BLaER1 (cell line): ENCODE measurements at regions not wholly inside any gene's neighbourhood (a gene's known extent, or its start where the extent isn't known, plus 50 kb on each side); places are given as distances from the start of the nearest gene placed in this dataset.
A peak's percentile ranks its signal among the peaks of the same experiment; 100 is the strongest.
"Not testable (repeated sequence)": the region's sequence is repeated elsewhere in the genome, so short reads cannot be mapped to it uniquely, and the experiment has no call there.

Experiments used
- H3K27ac ChIP-seq: shearing (Covaris generic); formaldehyde crosslinking; 2 replicates; pipeline ENCODE4 v1.8.1; 2022
- H3K27me3 ChIP-seq: shearing (Covaris generic); formaldehyde crosslinking; 2 replicates; pipeline ENCODE4 v1.8.1; 2022
- H3K36me3 ChIP-seq: shearing (Covaris generic); formaldehyde crosslinking; 2 replicates; pipeline ENCODE4 v1.8.1; 2022
- H3K4me1 ChIP-seq: shearing (Covaris generic); formaldehyde crosslinking; 2 replicates; pipeline ENCODE4 v1.8.1; 2022
- H3K4me2 ChIP-seq: shearing (Covaris generic); formaldehyde crosslinking; 2 replicates; pipeline ENCODE4 v1.8.1; 2022
- H3K4me3 ChIP-seq: shearing (Covaris generic); formaldehyde crosslinking; 2 replicates; pipeline ENCODE4 v1.8.1; 2022
- H3K9ac ChIP-seq: shearing (Covaris generic); formaldehyde crosslinking; 2 replicates; pipeline ENCODE4 v1.8.1; 2022
- H3K9me3 ChIP-seq: shearing (Covaris generic); formaldehyde crosslinking; 2 replicates; pipeline ENCODE4 v1.8.1; 2022
- H4K20me1 ChIP-seq: shearing (Covaris generic); formaldehyde crosslinking; 2 replicates; pipeline ENCODE4 v1.8.1; 2022
- Cebpa-rat ChIP-seq: shearing (Covaris generic); IDR thresholded peaks from 2 replicates; pipeline ENCODE4 v1.8.1; 2022

DNA sequence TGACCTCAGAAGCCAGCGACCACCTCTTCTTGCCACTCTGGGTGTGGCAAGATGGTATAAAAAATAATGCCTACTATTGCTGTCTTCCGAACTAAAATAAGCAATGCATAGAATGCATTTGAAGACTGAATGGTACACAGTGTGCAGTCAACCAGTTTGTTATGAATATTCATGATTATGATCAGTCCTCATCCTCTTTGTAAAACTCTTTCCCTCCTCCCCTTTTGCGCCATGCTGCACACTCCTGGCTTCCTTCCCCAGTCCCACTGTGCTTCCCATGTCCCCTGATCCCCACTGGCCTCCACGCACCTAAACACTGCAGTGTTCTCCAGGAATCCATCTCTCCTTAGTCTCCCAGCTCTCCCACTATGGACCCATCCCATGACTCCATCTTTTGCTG lies 348.0 kb downstream of the SOX9 start:
- H3K36me3 ChIP-seq = no peaks in the 10 kb centered on the region
- no peak overlapping the region for H3K27ac ChIP-seq
- H3K27me3 ChIP-seq = no peaks in the 10 kb centered on the region
- no peak for TF ChIP-seq Cebpa-rat
- no peak overlapping the region for H3K9ac ChIP-seq
- no peaks in the 10 kb centered on the region for H4K20me1 ChIP-seq
- H3K9me3 ChIP-seq = peaks cover under 1% of the 10 kb centered on the region; the same call in 1 of the 2 replicates
- peaks cover 64% of the 10 kb centered on the region for H3K4me1 ChIP-seq
- H3K4me2 ChIP-seq = peak overlapping the region; percentile 82; the same call in 1 of the 2 replicates
- H3K4me3 ChIP-seq = no peak overlapping the region

DNA sequence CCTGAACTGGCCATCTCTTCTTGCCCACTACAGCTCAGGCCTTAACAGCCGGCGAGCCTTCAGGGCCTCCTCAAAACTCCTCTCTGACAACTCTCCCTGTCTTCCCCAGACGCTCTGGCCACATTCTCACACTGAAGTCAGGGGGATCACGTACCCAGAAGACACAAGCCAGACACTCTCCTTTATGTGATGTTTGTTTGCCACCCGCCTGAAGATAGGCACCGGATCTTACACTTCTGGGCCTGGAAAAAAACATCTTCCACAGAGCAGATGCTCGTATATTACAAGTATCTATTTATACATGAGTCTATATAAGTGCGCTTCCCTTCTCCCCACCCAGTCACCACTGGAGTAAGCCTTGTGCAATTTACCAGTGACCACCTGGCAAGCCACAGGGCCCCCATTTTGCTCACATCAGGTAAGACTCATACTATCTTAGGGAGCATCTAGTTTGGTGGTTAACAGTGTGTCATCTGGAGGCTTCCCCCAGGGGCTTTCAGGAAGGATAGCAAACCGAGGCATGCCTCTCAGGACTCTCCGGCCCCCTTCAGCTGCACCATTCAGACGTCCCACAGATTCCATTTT lies 349.4 kb downstream of the SOX9 start:
- Histone ChIP-seq H3K4me3 (peak overlapping the region; percentile 17; the same call in 1 of the 2 replicates), H3K27me3 (no peaks in the 10 kb centered on the region), H4K20me1 (no peaks in the 10 kb centered on the region), H3K4me2 (peak overlapping the region; percentile 82), H3K9me3 (no peaks in the 10 kb centered on the region), H3K9ac (peak overlapping the region; percentile 46; the same call in 1 of the 2 replicates), H3K27ac (peak overlapping the region; percentile 74; the same call in 1 of the 2 replicates), H3K4me1 (peaks cover 75% of the 10 kb centered on the region), H3K36me3 (no peaks in the 10 kb centered on the region)
- no peak for TF ChIP-seq Cebpa-rat

DNA sequence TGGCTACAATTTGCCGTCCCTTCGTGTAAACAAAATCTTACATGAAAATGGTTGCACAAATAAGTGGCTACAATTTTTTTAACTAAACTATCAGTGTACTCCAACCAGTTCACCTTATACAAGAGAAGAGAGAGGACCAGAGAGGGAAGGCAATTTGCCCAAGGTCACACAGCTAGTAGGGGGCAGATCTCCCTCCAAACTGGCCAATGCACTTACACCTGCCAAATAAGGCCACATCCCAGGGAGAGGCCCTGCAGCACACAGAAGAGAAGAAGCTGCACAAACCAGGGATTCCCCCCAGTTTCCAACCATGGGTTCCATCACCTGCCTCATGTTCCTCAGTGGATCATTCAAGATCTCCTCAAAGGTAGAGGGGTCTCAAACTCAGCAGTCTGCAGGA lies 349.9 kb downstream of the SOX9 start:
- no peaks in the 10 kb centered on the region for H3K36me3 ChIP-seq
- H3K4me1 ChIP-seq = peaks cover 77% of the 10 kb centered on the region
- H3K9me3 ChIP-seq = no peaks in the 10 kb centered on the region
- peak overlapping the region; percentile 82 for H3K4me2 ChIP-seq
- no peak overlapping the region for H3K27ac ChIP-seq
- TF ChIP-seq Cebpa-rat = no peak
- H4K20me1 ChIP-seq = no peaks in the 10 kb centered on the region
- H3K27me3 ChIP-seq = no peaks in the 10 kb centered on the region
- 0 out of 2 replicates have a peak overlapping the region, but pooled peaks have one; percentile 17 for H3K4me3 ChIP-seq
- H3K9ac ChIP-seq = no peak overlapping the region

DNA sequence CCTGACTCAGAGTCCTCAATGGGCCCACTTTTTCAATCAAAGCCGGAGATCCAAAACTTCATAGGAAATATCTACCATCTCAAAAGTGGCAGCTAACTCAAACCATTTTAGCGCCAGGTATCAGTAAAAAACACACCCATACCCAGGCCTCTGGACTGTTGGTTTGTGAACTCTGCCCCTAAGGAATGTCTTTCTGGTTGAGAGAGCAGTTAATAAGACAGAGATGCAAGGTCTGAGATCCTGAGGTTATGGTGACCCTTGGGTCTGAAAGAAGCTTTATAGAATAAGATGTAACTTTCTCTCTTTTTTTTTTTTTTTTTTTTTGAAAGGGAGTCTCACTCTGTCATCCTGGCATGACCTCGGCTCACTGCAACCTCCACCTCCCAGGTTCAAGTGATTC lies 350.5 kb downstream of the SOX9 start:
- Histone ChIP-seq H3K9ac (no peak overlapping the region), H3K36me3 (no peaks in the 10 kb centered on the region), H3K9me3 (no peaks in the 10 kb centered on the region), H3K4me3 (no peak overlapping the region), H3K27me3 (no peaks in the 10 kb centered on the region), H3K4me2 (peak overlapping the region; percentile 82), H4K20me1 (no peaks in the 10 kb centered on the region), H3K27ac (no peak overlapping the region), H3K4me1 (peaks cover 80% of the 10 kb centered on the region)
- TF ChIP-seq Cebpa-rat = no peak

DNA sequence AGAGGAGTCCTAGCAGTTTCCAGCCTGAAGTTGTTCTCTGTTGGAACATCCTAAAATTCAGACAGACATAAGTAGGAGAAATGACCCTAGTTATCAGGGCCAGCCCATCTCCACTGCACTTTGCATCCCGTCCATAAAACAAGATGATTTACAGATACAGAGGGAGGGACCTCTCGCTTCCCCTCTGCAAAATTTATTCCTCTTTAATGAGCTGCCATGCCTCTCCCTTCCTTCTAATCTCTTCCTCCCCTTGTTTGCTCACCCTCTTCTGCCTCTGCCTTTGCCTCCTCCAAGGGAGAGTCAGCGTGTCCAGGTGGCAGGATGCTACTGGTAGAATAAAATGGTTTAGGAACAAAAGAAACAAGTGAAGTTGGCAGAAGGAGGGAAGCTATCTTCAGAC lies 351.3 kb downstream of the SOX9 start:
- H3K4me2 ChIP-seq = peak overlapping the region; percentile 5; the same call in 1 of the 2 replicates
- H3K27ac ChIP-seq = no peak overlapping the region
- no peaks in the 10 kb centered on the region for H3K9me3 ChIP-seq
- no peak overlapping the region for H3K9ac ChIP-seq
- no peak for TF ChIP-seq Cebpa-rat
- H3K36me3 ChIP-seq = no peaks in the 10 kb centered on the region
- no peaks in the 10 kb centered on the region for H4K20me1 ChIP-seq
- peaks cover 85% of the 10 kb centered on the region for H3K4me1 ChIP-seq
- H3K4me3 ChIP-seq = no peak overlapping the region
- no peaks in the 10 kb centered on the region for H3K27me3 ChIP-seq

DNA sequence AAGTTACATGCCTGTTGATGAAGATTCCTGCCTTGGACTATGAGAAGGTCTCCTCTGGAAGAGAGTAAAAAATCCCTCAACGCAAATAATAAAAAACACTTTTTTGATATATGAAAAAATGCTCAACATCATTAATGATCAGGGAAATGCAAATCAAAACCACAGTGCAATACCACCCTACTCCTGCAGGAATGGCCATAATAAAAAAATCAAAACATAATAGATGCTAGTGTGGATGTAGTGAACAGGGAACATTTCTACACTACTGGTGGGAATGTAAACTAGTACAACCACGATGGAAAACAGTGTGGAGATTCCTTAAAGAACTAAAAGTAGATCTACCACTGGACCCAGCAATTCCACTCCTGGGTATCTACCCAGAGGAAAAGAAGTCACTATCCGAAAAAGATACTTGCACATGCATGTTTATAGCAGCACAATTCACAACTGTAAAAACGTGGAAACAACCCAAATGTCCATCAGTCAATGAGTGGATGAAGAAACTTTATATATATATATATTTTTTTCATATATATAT lies 352.1 kb downstream of the SOX9 start:
- not testable (repeated sequence) for H3K27me3 ChIP-seq, H3K36me3 ChIP-seq, H3K9ac ChIP-seq, H3K9me3 ChIP-seq, H3K4me3 ChIP-seq, H3K27ac ChIP-seq, H4K20me1 ChIP-seq
- Histone ChIP-seq H3K4me2 (0 out of 2 replicates have a peak overlapping the region, but pooled peaks have one; percentile 5), H3K4me1 (peaks cover 80% of the 10 kb centered on the region)

DNA sequence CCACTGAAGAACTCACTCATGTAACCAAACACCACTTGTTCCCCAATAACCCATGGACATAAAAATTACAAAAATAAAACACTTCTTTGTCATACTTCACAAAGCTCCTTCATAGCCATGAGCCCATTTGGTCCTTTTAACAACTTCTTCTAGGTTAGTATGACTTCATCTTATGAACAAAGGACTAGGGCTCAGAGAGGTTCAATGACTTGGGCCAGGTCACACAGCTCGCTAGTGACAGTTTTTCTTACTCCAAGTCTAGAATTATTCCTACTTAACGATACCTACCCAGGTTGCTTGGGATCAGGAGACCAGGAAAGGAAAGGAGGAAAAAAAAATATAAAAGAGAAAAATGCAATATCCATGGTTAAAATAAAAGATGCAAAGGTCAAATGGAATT lies 353.4 kb downstream of the SOX9 start:
- H3K4me1 ChIP-seq = peaks cover 67% of the 10 kb centered on the region
- no peak overlapping the region for H3K4me3 ChIP-seq
- H3K4me2 ChIP-seq = peak overlapping the region; percentile 68
- no peaks in the 10 kb centered on the region for H3K27me3 ChIP-seq
- no peaks in the 10 kb centered on the region for H4K20me1 ChIP-seq
- no peaks in the 10 kb centered on the region for H3K36me3 ChIP-seq
- H3K27ac ChIP-seq = no peak overlapping the region
- H3K9me3 ChIP-seq = no peaks in the 10 kb centered on the region
- TF ChIP-seq Cebpa-rat = no peak
- no peak overlapping the region for H3K9ac ChIP-seq

DNA sequence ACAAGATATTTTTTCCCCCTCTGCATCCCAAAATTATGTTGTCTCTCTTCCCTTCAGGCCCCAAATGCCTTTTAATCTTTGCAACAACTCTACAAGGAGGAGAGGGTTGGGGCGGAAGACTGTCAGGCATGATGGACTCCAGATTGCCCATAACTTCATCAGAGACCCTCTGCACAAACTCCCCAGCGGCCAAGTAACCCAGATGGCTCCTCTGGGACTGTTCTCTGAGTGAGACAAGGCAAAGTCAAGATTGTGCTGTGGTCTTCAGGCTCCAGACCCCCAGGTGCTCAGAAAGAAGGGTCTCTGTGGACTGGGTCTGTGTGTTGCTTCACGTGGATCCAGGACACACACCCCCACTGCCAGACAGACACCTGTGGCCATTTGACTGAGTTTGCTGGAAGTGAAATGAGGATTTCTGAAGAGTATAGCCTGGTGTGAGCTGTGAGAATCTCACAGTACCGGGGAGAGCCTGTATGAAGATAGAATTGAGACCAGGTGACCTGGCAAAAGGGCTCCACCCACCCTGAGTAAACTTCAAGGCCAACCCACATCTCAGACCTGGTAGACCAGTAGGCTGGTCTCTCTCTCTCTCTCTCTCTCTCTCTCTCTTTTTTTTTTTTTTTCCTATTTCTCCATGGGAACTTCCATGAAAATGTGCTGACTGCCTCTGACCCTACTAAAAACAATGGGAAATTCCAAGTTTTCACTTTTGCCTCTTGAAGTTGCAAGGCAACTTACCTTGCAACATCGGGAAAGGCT lies 354.1 kb downstream of the SOX9 start:
- no peak overlapping the region for H3K9ac ChIP-seq
- peaks cover 61% of the 10 kb centered on the region for H3K4me1 ChIP-seq
- no peak for TF ChIP-seq Cebpa-rat
- no peaks in the 10 kb centered on the region for H3K36me3 ChIP-seq
- no peaks in the 10 kb centered on the region for H4K20me1 ChIP-seq
- H3K27ac ChIP-seq = no peak overlapping the region
- no peak overlapping the region for H3K4me3 ChIP-seq
- no peaks in the 10 kb centered on the region for H3K27me3 ChIP-seq
- H3K9me3 ChIP-seq = no peaks in the 10 kb centered on the region
- peak overlapping the region; percentile 68 for H3K4me2 ChIP-seq

DNA sequence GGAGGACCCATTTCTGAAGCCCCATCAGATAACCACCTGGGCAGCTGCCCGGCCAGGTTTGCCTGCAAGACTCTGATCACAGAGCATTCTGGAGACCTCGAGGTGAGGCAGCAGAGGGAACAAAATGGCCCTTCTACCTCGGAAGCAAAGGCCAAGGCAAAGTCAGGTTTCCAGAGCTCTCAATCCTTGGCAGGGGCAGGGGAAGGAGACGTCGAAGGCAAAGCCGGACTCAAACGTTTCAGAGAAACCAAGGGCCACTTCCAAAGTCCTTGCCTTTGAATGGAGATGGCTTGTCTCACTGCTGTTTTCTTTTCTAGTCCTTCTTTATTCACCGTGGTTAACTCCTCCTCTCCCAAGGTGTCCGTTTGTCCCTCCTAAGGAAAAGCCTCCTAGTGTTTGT lies 355.3 kb downstream of the SOX9 start:
- Histone ChIP-seq H3K4me3 (no peak overlapping the region), H3K4me1 (peaks cover 48% of the 10 kb centered on the region), H3K36me3 (no peaks in the 10 kb centered on the region), H3K9me3 (0 out of 2 replicates have a peak, but pooled peaks cover under 1% of the 10 kb centered on the region), H3K27me3 (no peaks in the 10 kb centered on the region), H4K20me1 (no peaks in the 10 kb centered on the region), H3K27ac (no peak overlapping the region), H3K4me2 (peak overlapping the region; percentile 68), H3K9ac (no peak overlapping the region)
- no peak for TF ChIP-seq Cebpa-rat

DNA sequence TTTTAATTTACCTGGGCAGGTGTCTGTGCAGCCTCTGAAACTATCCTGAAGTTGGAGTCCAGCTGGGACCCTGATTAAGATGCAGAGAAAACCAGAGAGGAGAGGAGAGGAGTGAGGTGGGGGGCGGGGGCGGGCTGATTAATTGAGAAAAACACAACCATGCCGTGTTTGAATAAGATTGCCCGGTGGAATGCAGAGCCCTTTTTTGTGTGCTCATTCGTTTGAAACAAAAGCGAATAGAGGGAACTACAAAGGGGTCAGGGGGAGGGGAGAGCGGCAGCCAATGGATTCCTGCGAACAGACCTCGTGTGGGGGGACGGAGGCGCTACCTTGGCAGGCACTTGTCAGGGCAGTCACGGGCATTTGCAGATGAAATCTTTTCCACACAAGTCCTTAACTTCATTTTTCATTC lies 355.8 kb downstream of the SOX9 start:
- Histone ChIP-seq H3K27ac (no peak overlapping the region), H3K4me2 (peak overlapping the region; percentile 68), H3K9ac (no peak overlapping the region)

More for the DNA sequence above, 355.8 kb downstream of the SOX9 start:
- Histone ChIP-seq H4K20me1 (no peaks in the 10 kb centered on the region), H3K9me3 (0 out of 2 replicates have a peak, but pooled peaks cover 4% of the 10 kb centered on the region), H3K27me3 (no peaks in the 10 kb centered on the region), H3K4me1 (peaks cover 44% of the 10 kb centered on the region), H3K4me3 (no peak overlapping the region), H3K36me3 (no peaks in the 10 kb centered on the region)
- no peak for TF ChIP-seq Cebpa-rat
